NOMO-1 (cell line): ENCODE measurements at regions not wholly inside any gene's neighbourhood (a gene's known extent, or its start where the extent isn't known, plus 50 kb on each side); places are given as distances from the start of the nearest gene placed in this dataset.
A peak's percentile ranks its signal among the peaks of the same experiment; 100 is the strongest.
"Not testable (repeated sequence)": the region's sequence is repeated elsewhere in the genome, so short reads cannot be mapped to it uniquely, and the experiment has no call there.

Experiments used
- DNase-seq, 2 experiments: peaks; one replicate each; lab custom pipeline; 2025; ENCODE audit not compliant: unreplicated experiment in 2 of 2; lab: John Stamatoyannopoulos, UW

DNA sequence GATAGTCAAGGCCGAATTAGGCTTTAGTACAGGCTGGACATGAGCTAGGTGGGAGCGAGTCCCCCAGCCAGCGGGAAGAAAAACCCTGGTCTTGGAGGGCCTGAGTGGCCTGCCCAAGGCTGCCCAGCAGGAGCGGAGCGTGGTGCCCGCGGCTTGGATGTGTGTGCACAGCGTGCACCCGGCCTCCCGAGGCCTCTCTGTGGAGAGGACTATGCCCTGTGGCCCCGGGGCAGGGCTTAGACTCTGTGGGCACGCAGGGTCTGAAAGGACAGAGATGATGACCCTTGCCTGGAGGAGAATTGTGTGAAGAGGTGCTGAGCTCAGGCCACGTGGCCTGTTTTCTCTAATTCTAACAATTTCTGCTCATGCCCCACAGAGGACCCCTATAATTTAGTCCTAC lies 124.6 kb upstream of the IQSEC1 start:
- DNase-seq, result no peak

DNA sequence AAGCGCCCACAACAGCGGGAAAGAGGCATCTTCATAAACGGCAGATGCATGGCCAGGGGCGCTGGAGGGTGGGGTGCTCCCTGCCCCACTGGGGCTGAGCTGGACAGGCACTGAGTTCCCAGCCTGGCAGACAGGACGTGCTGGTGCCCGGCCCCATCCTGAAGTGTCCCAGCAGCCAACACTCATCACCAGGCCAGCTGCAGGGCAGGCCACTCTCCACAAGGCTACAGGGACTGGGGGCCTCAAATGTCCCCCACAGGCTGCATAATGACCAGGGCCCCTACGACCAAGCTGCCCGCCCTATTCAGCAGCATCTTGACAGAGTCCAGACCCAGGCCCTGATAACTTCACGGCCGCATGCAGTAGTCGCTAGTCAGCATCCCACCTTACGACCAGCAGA lies 124.1 kb upstream of the IQSEC1 start:
- DNase-seq, result no peak

DNA sequence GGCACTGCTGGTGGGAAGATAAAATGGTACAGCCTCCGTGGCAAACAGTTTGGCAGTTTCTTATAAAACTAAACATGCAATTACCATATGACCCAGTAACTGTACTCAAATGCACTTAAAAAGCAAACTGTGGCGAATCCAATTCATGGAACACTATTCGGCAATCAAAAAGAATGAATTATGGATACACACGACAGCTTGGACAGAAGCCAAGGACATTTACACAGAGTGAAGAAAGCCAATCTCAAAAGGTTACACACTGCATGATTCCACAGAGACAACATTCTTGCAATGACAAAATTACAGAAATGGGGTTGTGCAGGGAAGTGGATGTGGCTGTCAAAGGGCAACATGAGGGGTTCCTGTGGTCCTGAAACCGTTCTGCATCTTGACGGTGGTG lies 122.1 kb upstream of the IQSEC1 start:
- DNase-seq, result no peak

DNA sequence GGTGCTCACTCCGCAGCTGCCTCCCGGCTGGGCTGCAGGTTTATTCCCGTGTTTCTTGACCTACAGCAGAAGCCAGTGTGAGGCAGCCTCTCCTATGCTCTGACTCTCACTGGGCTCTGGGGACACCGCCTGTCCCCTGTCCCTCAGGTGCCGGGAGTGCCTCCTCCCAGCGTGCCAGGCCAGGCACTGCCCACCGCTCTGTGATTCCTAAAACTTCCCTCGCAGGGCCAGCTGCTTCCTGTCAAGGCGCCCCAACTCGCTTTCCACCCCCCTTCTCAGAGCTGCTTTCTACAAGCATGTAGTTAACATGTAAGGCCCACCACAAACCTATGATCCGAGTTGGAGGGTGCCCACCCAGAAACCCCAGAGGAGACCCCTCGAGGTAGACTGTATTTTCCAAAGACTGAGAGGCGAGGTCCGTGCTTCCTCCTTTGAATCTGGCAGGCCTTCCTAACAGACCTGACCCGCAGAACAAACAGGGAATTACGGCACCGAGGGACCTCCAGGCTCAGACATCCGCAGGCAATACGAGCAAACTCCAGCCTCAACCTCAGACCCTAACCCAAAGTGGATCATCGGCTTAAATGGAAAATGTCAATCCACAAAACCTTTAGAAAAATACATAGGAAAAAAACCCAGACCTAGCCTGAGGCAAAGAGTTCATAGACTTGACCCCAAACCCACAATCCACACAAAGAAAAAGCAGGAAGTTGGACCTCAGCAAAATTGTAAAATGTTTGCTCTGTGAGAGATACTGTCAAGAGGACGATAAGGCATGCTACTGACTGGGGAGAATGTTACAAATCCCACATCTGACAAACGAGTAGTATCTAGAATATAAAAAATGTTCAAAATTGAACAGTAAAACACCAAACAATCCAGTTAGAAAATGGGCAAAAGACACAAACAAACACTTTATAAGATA lies 121.3 kb upstream of the IQSEC1 start:
- DNase-seq, result no peak

DNA sequence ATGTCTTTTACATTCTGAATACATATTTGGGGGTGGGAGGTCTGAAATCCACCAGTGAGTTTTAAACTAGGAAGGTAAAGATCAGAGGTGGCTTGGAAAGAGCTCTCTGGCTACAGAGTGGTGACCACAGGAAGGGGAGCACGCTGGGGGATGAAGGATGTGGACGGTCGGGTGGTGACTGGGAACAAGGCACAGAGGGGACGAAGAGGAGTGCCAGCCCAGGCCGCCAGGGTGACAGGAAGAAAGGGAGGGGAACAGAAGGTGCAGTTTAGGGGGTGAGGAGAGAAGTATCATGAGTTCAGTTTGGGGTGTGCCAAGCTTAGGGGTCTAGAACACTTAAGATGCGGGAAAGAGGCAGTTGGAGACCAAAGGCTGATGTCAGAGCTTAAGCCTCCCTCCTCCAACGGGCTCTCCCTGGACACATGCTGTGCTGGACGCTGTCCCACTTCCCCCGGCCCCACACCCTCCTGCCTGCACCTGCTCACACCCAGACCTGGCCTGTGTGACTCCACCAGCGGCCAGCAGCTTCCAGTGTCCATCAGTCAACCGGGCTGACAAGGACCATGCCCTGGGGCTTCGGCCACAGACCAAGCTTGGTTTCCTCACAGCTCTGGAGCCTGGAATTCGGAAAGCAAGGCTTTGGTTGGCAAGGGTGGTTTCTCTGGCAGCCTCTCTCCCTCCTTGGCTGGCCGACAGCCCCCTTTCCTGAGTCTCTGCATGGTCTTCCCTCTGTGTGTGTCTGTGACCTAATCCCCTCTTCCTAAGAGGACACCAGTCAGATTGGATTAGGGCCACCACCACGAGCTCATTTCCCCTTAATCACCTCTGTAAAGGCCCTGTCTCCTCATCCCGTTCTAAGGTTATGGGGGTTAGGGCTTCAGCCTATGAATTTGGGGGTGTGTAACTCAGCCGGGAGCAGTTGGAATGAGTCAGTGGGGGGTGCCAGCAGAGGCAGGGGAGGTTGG lies 120.4 kb upstream of the IQSEC1 start:
- DNase-seq, result no peak

DNA sequence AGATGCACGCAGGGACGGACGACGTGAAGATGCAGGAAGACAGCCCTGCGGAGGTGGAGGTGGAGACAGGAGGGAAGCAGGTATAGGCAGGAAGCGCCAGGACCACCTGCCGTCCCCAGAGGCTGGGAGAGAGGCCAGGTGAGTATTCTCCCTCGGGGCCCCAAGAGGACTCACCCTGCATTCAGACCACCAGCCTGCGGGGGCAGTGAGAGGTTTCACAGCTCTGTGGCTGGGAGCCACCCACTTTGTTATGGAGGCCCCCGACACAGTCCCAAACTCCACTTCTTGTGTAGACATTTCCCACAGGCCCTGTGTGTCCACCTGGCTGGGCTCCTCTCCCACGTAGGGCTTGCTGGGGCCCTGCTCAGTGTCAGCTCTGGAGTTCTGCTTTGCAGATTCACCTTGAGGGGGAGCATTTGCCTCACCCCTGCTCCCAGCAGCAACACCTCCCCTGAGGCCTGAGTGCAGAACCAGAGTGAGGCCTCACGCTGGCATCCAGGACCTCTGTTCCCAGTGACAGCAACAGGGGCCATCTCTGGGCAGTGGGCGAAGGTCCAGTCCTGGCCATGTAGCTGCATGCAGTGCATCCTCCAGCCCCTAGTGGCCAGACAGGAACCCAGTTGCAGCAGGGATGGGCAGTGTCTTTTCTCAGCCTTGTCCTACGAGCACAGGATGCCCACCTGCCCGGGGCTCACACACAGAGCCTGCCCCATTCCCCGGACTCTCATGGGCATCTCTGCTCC lies 119.4 kb upstream of the IQSEC1 start:
- no peak for DNase-seq

DNA sequence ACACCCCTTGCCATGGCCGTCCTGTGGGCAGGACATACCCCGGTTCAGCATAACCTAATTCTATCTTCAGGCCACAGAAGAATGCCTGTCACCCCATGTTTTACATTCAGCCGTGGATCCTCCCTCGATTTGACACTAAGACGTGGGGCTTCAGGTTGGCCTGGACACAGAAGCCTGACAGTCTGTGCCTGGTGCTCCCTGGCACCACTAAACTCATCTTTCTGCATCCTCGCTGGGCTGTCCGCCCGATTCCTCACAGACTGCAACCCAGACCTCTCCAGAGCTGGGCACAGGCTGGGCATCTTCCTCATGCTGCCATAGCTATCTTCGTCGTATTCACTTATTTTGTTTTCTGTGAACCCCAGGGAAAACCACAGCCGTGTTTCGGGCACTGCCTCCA lies 117.8 kb upstream of the IQSEC1 start:
- no peak for DNase-seq

DNA sequence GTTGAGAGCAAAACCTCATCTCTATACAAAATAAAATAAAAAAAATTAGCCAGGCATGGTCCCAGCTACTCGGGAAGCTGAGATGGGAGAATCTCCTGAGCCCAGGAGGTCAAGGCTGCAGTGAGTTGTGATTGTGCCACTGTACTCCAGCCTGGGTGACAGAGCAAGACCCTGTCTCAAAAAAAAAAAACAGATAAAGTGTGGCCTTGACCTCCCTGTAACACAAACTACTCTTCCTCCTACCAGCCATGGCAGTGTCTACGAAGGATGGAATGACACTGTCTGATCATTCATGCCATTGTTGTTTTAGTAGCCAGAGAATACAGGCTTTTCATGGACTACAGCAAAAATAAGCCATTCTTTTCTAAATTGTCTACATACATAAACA lies 117.1 kb upstream of the IQSEC1 start:
- no peak for DNase-seq

DNA sequence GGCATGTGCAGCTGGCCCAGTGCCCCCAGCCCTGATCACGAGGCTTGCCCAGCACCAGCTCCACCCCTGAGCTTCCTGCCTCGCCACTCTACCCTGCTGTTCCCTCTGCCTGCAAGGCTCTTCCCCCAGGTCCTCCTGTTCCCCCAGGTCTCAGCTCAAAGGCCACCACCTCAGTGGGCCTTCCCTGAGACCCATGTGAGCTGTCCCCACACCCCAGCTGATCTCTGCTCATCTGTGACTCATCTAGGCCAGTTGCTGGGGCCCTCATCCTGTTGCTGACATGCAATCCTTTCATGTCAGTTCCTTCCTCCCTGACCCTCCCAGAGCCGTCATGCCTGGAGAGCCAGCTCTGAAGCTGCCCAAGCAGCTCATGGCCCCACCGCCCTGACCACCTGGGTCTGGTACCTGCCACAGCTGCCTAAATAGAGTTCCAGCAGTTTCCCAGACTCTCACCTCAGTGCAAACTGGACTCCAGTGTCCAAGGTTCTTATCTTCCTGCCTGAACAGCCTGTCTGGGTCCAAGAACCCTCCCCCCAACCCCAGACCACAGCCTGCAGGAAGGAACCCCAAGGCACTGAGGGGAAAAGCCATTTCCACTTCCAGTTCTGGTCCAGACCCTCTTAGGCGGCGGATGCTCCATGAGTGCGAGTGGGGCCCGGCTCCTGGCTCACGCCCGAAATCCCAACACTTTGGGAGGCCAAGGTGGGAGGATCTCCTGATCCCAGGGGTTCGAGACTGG lies 116.6 kb upstream of the IQSEC1 start:
- peak; percentile 65 to 71 for DNase-seq

DNA sequence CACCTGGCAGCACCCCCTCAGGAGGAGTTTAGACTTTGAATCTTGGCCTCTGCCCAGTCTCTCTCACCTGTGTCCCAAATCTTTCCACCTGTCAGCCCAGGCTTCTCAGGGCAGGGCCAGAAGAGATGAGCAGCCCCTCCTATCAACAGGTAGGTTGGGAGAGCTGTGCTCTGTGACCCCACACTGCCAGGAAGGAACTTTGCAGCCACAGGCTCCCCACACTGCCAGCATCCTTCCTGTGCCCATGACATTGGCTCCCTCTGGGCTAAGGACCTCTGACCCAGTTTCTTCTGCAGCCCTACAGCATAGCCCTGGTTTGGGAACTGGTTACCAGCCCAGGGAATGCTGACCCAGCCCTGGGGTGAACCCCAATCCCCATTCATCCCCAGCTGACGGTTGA lies 115.7 kb upstream of the IQSEC1 start:
- no peak for DNase-seq

DNA sequence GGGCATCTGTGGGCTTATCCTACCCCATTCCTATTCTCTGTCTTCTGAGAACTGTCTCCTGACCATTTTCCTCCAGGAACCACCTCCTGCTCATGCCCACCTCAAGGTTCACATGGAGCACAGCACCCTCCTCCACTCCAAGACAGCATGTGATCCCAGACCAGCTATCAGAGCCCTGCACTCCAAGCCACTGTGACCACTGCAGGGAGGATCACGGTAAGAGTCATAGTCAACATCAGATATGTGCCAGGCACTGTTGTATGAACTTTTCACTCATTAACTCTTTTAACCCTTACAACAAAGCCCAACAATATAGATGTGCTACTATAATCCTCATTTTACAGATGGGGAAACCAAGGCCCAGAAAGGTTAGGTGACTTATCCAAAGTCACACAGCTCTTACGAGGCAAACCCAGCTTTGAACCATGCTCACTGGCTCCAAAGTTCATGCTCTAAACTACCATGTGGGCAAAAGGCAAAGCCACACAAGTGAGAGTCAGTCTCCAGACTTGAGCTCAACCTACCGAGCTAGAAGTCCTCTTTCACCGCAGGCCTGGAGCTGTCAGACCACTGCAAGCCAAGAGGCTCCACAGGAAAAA lies 115.1 kb upstream of the IQSEC1 start:
- DNase-seq, result no peak

DNA sequence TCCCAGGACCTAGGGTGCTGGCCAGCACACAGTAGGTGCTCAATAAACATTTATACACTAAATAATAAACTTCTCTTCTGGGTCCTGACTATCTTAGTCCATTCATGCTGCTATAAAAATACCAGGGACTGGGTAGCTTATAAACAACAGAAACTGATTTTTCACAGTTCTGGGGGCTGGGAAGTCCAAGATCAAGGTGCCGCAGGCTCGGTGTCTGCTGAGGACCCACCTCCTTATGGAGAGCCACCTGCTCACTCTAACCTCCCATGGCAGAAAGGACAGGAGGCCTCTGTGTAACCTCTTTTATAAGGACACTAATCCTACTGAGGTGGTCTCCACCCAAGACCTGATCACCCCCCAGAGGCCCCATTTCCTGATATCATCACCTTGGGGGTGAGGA lies 114.4 kb upstream of the IQSEC1 start:
- DNase-seq, result no peak

DNA sequence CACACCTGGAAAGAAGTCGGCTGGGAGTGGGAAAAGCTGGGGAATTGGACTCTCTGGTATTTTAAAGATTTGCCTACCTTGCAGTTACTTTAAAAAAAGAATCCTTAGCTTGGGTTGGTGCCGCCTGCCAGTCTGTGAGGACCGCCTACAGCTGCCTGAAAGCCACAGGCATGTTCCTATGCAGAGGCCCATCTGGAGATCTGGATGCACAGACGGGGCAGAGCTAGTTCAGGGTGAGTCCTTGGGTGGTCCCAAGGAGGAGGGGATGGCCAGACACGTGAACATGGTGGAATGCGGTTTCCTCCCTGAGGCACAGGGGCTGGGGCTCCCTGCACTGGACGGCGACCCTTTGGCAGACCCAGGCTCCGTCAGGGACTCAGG lies 113.2 kb upstream of the IQSEC1 start:
- DNase-seq, result no peak

DNA sequence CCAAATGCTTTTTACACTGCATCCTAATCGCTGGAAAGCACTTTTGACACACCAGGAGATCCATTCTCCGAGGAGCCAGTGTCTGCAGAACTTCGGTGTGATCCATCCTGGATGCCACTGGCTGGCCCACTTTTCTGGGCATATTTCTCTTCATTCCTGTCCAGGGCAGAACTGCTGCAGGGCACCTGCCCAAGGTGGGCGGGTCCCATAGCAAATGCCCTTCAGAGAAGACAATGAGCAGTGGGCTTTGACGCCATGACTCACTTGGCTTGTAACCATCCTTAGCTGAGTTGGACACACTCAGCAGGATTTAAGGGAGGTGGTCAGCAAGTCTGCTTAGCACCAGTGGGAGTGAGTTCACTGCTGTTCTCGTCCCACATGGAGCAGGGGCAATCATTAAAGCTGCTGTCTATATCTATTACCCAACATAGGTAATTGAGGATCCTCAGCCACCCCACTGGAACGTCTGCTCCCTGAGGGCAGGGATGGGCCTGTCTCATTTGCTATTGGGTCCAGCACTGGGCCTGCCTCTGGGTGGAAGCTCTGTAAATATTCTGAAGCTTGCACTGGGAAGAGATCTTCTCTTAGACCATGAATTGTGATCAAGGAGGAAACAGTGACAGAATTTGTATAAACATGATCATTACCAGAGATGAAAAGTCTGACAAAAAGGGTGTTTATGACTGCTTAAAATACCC lies 112.7 kb upstream of the IQSEC1 start:
- no peak for DNase-seq

DNA sequence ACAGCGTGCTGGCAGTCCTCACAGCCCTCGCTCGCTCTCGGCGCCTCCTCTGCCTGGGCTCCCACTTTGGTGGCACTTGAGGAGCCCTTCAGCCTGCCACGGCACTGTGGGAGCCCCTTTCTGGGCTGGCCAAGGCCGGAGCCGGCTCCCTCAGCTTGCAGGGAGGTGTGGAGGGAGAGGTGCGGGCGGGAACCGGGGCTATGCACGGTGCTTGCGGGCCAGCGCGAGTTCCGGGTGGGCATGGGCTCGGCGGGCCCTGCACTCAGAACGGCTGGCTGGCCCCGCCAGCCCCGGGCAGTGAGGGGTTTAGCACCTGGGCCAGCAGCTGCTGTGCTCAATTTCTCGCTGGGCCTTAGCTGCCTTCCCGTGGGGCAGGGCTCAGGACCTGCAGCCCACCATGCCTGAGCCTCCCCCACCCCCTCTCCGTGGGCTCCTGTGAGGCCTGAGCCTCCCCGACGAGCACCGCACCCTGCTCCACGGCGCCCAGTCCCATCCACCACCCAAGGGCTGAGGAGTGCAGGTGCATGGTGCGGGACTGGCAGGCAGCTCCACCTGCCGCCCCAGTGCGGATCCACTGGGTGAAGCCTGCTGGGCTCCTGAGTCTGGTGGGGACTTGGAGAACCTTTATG lies 106.5 kb upstream of the IQSEC1 start:
- not testable (repeated sequence) for DNase-seq

DNA sequence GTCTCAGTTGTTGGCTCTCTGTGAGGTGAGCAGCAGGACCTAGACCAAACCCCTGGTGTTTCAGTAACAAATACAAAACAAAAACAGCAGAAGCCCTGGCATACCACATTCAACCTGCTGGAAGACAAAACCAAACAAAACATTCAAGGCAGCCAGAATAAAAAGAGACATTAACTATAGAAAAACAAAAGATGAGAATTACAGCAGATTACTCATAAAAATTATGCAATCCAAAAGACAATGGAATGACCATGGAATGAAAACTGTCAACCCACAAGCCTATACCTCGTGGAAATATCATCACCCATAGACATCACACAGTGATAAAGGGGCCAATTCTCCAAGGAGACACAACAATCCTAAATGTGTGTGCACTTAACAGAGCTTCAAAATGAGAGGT lies 106.0 kb upstream of the IQSEC1 start:
- DNase-seq, result no peak

DNA sequence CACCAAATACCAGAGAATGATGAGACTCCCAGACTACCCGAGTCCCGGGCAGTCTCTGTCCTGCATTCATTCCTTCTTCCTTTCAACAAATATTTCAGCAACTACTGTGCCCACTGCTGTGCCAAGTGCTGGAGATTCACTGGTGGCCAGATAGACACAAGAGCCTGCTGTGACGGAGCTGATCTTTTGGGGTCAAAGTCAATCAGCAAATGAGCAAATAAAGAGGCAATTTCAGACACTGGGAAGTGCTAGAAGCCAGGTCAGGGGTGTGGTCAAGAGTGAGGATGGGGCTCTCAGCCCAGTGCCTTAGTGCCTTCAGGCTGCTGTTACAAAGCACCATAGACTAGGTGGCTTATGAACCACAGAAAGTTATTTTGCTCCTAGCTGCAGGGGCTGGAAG lies 104.9 kb upstream of the IQSEC1 start:
- DNase-seq, result no peak

DNA sequence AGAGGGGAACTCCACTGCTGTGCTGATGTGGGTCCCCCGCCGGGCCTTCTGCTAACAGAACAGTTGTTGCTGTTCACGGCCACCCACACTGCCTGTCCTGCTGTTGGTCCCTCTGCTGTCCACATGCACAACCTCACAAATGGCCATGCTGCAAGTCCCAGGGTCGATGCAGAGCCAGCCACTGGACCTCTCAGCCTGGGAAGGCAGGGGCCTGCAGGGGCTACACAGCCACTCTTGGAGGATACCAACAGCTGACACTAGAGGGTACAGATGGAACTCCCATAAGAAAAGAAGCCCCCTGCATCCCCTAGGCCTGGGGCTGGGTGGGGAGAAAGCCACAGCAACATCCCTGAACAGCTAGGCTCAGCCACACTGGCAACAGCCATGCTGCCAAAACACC lies 104.4 kb upstream of the IQSEC1 start:
- DNase-seq, result no peak

DNA sequence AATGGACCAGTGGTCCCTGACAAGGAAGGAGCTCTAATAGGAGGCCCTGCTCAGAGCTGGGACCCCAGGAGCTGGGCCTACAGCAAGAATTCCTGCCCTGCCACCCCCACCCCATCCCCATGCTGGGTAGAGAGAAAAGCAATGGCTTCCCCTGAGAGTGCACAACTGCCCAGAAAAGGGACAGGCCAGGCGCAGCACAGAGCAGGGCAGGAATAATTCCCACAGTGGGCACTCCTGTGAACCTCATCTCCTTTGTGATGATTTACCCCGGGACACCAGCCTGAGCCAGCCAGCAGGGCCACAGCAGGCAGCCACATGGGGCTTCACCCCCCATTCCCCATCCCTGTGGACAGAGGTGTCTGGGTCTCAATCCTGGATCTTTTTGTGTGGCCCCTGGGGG lies 104.0 kb upstream of the IQSEC1 start:
- no peak for DNase-seq
